GM04503 (cell line): ENCODE measurements at regions not wholly inside any gene's neighbourhood (a gene's known extent, or its start where the extent isn't known, plus 50 kb on each side); places are given as distances from the start of the nearest gene placed in this dataset.
A peak's percentile ranks its signal among the peaks of the same experiment; 100 is the strongest.
"Not testable (repeated sequence)": the region's sequence is repeated elsewhere in the genome, so short reads cannot be mapped to it uniquely, and the experiment has no call there.

Experiments used
- DNase-seq: peaks from one replicate; pipeline ENCODE4 v3.0.0-alpha.2; 2012; ENCODE audit warnings: low read depth

- no peak for DNase-seq
These were observed 90.5 kb downstream of the ACTL7B start for GRCh38 chr9:108765265-108765664.

- DNase-seq: no peak
These were observed 93.3 kb downstream of the ACTL7B start for GRCh38 chr9:108762348-108763055.

GRCh38 chr9:108761655-108762347 is 94.0 kb downstream of the ACTL7B start:
- no peak for DNase-seq

GRCh38 chr9:108760841-108761240 is 94.9 kb downstream of the ACTL7B start:
- no peak for DNase-seq

- no peak for DNase-seq
These were observed 96.0 kb downstream of the ACTL7B start for GRCh38 chr9:108759835-108760234.

GRCh38 chr9:108759399-108759798 is 96.4 kb downstream of the ACTL7B start:
- DNase-seq: no peak

GRCh38 chr9:108756746-108757490 is 98.9 kb downstream of the ACTL7B start:
- no peak for DNase-seq

- DNase-seq: no peak
These were observed 99.8 kb downstream of the ACTL7B start for GRCh38 chr9:108755979-108756378.

- no peak for DNase-seq
These were observed 104.4 kb downstream of the ACTL7B start for GRCh38 chr9:108751369-108751768.

GRCh38 chr9:108750661-108751215 is 105.0 kb downstream of the ACTL7B start:
- DNase-seq: no peak

- no peak for DNase-seq
These were observed 107.0 kb downstream of the ACTL7B start for GRCh38 chr9:108748776-108749175.

GRCh38 chr9:108746864-108747263 is 108.9 kb downstream of the ACTL7B start:
- no peak for DNase-seq

- no peak for DNase-seq
These were observed 109.8 kb downstream of the ACTL7B start for GRCh38 chr9:108746001-108746400.

GRCh38 chr9:108744641-108745040 is 111.1 kb downstream of the ACTL7B start:
- no peak for DNase-seq

- DNase-seq: peak; percentile 44
These were observed 111.8 kb downstream of the ACTL7B start for GRCh38 chr9:108743901-108744371.

- no peak for DNase-seq
These were observed 112.4 kb downstream of the ACTL7B start for GRCh38 chr9:108743416-108743815.

GRCh38 chr9:108742191-108742590 is 113.6 kb downstream of the ACTL7B start:
- DNase-seq: no peak

- not testable (repeated sequence) for DNase-seq
These were observed 124.5 kb downstream of the ACTL7B start for GRCh38 chr9:108731292-108731691.

- DNase-seq: no peak
These were observed 128.1 kb downstream of the ACTL7B start for GRCh38 chr9:108727580-108728111.

- DNase-seq: no peak
These were observed 131.1 kb downstream of the ACTL7B start for GRCh38 chr9:108724652-108725051.

- no peak for DNase-seq
These were observed 131.7 kb downstream of the ACTL7B start for GRCh38 chr9:108724122-108724521.

- no peak for DNase-seq
These were observed 133.4 kb downstream of the ACTL7B start for GRCh38 chr9:108722396-108722795.
